GM20000 (cell line): ENCODE measurements at regions not wholly inside any gene's neighbourhood (a gene's known extent, or its start where the extent isn't known, plus 50 kb on each side); places are given as distances from the start of the nearest gene placed in this dataset.
"Not testable (repeated sequence)": the region's sequence is repeated elsewhere in the genome, so short reads cannot be mapped to it uniquely, and the experiment has no call there.

Source experiments
- DNase-seq: peaks from one replicate; pipeline ENCODE4 v3.0.0; 2012; ENCODE audit warnings: low spot score
- TF ChIP-seq, protein P1 (sequence below): IDR thresholded peaks from 2 replicates; pipeline ENCODE4 v1.5.1; 2012; ENCODE audit warnings: mild to moderate bottlenecking, control low read depth; ENCODE audit errors: extremely low read depth, missing control alignments

DNA sequence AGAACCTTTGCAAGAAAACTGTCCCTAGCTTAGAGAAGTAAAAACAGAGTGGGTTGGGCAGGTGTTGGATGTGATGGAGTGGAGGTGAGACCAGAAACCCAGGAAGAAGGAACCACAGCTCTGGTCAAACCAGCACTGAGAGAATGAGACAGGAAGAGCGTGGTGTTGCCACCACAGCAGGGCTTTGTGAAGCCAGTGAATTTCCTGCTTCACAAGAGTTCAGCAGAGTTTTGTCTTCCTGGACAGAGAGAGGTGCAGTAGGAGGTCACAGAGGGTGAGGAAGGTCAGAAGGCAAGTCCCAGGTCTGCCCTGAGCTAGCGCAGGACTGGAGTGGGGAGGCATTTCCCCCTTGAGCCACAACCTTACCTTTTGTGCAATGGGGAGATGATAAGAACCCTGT lies 2306.2 kb upstream of the ACO1 start:
- DNase-seq = no peak

DNA sequence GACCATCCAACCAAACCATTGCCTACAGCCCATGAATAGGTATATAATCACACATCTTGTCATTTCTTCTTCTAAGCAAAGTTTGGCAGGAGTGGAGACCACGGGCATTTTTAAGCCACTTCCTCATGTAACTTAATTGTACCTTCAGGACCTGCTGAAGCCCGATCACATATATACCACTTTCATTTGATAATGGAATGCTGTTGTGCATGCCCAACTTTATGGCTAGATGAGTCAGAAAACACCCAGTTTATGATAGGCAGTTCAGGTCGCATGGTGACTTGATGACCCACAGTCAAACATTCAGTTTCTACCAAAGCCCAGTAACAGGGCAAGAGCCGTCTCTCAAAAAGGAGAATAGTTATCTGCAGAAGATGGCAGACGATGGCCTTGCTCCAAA lies 2295.0 kb upstream of the ACO1 start:
- TF ChIP-seq, protein P1, sequence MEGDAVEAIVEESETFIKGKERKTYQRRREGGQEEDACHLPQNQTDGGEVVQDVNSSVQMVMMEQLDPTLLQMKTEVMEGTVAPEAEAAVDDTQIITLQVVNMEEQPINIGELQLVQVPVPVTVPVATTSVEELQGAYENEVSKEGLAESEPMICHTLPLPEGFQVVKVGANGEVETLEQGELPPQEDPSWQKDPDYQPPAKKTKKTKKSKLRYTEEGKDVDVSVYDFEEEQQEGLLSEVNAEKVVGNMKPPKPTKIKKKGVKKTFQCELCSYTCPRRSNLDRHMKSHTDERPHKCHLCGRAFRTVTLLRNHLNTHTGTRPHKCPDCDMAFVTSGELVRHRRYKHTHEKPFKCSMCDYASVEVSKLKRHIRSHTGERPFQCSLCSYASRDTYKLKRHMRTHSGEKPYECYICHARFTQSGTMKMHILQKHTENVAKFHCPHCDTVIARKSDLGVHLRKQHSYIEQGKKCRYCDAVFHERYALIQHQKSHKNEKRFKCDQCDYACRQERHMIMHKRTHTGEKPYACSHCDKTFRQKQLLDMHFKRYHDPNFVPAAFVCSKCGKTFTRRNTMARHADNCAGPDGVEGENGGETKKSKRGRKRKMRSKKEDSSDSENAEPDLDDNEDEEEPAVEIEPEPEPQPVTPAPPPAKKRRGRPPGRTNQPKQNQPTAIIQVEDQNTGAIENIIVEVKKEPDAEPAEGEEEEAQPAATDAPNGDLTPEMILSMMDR = no peak
- no peak for DNase-seq

More for the DNA sequence above, 2306.2 kb upstream of the ACO1 start:
- TF ChIP-seq, protein P1 = no peak

DNA sequence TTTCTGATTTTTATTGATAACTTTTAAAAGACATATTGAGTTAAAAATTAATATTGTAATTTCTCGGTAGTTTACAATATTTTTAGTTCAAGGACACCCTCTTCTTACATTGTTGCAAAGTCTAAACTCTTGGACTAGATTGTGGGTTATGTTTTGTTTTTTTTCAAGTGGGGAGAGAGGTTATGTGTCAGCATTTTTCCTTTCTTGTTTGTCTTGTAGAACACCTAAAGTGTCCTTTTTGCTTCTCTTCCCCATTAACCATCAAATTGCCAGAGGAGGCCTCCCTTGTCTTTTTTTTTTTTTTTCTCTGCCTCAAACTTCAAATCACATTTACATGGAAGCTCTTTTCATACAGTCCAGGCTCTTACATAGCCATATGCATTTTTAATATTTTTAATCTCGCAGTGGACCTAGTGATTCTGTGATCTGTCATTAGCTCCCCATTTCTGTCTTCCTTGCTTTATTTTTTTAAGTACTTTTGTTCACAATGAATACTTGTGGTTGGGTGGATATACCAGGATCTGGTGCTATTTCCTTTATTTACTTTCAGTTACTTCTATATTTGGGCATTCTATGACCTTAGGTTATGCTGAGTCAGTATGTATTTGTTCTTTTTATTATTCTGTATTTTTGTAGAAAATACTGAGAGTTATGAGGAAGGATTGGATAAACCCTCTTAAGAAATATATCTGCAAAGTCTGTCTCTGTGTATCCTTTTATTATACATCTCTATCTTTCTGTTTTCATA lies 2280.6 kb upstream of the ACO1 start:
- no peak for DNase-seq
- TF ChIP-seq, protein P1 = no peak

DNA sequence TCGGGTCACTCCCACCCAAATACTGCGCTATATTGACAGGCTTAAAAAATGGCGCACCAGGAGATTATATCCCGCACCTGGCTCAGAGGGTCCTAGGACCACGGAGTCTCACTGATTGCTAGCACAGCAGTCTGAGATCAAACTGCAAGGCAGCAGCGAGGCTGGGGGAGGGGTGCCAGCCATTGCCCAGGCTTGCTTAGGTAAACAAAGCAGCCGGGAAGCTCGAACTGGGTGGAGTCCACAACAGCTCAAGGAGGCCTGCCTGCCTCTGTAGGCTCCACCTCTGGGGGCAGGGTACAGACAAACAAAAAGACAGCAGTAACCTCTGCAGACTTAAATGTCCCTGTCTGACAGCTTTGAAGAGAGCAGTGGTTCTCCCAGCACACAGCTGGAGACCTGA lies 2277.3 kb upstream of the ACO1 start:
- not testable (repeated sequence) for DNase-seq

DNA sequence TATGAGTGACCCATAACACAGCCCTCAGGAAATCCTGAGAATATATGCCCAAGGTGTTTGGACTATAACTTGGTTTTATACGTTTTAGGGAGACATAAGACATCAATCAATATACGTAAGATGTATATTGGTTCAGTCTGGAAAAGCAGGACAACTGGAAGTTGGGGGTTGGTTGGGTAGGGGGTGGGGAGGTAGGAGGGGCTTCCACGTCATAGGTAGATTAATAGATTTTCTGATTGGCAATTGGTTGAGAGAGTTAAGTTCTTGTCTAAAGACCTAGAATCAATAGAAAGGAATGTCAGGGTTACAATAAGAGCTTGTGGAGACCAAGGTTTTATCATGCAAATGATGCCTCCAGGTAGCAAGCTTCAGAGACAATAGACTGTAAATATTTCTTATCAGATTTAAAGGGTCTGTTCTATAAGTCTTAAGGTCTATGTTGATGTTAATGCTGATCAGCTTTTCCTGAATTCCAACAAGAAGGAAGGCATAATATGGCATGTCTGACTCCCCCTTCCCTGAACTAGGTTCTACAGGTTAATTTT lies 2267.7 kb upstream of the ACO1 start:
- TF ChIP-seq, protein P1 = no peak
- DNase-seq = no peak

DNA sequence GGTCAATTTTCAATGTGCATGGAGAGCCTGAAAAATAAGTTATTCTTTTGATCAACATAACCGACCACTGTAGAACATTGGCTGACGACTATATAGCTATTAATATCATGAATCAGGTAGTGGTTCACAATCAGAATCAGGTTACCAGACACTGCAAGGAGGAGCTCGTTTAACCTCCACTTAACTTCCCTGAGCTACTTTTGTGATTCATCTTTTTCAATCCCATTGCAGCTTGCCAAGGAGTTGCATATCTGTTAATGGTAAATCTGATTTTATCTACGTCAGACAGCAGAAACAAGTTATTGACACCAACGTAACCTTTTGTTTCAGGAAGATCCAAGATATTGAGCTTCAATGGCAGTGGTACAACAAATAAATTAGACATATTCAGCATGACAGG lies 2263.8 kb upstream of the ACO1 start:
- DNase-seq = no peak
- TF ChIP-seq, protein P1 = no peak

DNA sequence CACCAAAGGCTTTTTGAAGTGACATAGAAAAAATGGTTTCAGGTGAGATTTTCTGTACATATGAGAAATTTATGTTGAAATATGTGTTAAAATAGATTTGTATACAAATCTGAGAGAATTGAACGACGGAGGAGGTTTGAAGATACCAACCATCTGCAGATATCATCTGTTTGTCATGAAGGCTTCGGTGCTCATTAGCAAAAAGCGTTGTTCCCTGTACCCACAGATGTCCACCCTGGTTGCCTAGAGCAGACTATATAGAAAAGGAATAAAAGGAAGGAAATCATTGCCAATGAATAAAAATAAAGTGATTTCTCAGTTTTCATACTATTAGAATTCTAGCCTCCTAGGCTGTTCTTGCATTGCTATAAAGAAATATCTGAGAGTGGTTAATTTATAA lies 2262.8 kb upstream of the ACO1 start:
- TF ChIP-seq, protein P1 = no peak
- DNase-seq = no peak

DNA sequence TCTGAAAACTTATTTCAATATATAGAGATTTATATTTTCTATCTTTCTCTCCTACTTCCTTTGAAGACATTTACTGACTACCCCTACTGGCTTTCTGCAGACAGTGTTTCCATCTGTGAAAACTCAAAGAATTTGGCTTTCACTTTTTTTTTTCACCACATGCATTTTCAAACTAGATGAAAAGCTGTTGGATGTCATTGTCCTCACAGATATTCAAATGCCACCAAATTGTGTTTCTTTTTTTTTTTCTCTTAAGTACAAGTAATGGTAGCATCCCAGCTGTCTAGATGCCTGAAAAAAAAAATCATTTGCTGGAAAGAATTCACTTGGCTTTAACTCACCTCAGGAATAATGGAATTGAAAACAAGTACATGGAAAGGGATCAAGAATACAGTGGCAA lies 2258.6 kb upstream of the ACO1 start:
- no peak for DNase-seq
- TF ChIP-seq, protein P1 = no peak
